Activated CD4-positive, CD25-positive, alpha-beta regulatory T cell treated with anti-CD3 and anti-CD28 coated beads, Interleukin-2, amount 50 U/mL, for 72 hours (primary cell): ENCODE measurements at regions not wholly inside any gene's neighbourhood (a gene's known extent, or its start where the extent isn't known, plus 50 kb on each side); places are given as distances from the start of the nearest gene placed in this dataset.

Experiments used
- DNase-seq: peaks from one replicate; pipeline ENCODE4 v3.0.0; 2021

- no peak for DNase-seq
These were observed 237.5 kb downstream of the MIAT start for GRCh38 chr22:26894766-26895485.

- no peak for DNase-seq
These were observed 240.0 kb downstream of the MIAT start for GRCh38 chr22:26897384-26897783.

GRCh38 chr22:26898946-26899605, 241.7 kb downstream of the MIAT start:
- no peak for DNase-seq

- DNase-seq, result no peak
These were observed 243.4 kb downstream of the MIAT start for GRCh38 chr22:26900787-26901186.

- no peak for DNase-seq
These were observed 243.9 kb downstream of the MIAT start for GRCh38 chr22:26901198-26901816.

GRCh38 chr22:26902401-26903029, 245.1 kb downstream of the MIAT start:
- no peak for DNase-seq

- DNase-seq, result no peak
These were observed 245.9 kb downstream of the MIAT start for GRCh38 chr22:26903030-26903856.

GRCh38 chr22:26904483-26904882, 247.1 kb downstream of the MIAT start:
- DNase-seq, result no peak

- no peak for DNase-seq
These were observed 247.7 kb downstream of the MIAT start for GRCh38 chr22:26905076-26905475.

GRCh38 chr22:26905640-26906039, 248.3 kb downstream of the MIAT start:
- no peak for DNase-seq

- DNase-seq, result no peak
These were observed 249.1 kb downstream of the MIAT start for GRCh38 chr22:26906464-26906863.

- no peak for DNase-seq
These were observed 250.0 kb downstream of the MIAT start for GRCh38 chr22:26907366-26907765.

- DNase-seq, result no peak
These were observed 253.5 kb downstream of the MIAT start for GRCh38 chr22:26910845-26911244.

- no peak for DNase-seq
These were observed 255.4 kb downstream of the MIAT start for GRCh38 chr22:26912655-26913345.

GRCh38 chr22:26914519-26915185, 257.3 kb downstream of the MIAT start:
- no peak for DNase-seq

- no peak for DNase-seq
These were observed 258.8 kb downstream of the MIAT start for GRCh38 chr22:26916236-26916635.

GRCh38 chr22:26918226-26918625, 260.8 kb downstream of the MIAT start:
- no peak for DNase-seq

- DNase-seq, result no peak
These were observed 264.3 kb downstream of the MIAT start for GRCh38 chr22:26921726-26922125.

- no peak for DNase-seq
These were observed 265.4 kb downstream of the MIAT start for GRCh38 chr22:26922806-26923205.

- no peak for DNase-seq
These were observed 266.1 kb downstream of the MIAT start for GRCh38 chr22:26923531-26923930.

- no peak for DNase-seq
These were observed 270.4 kb downstream of the MIAT start for GRCh38 chr22:26927821-26928220.

GRCh38 chr22:26931471-26931870, 274.1 kb downstream of the MIAT start:
- DNase-seq, result no peak
